Coronary artery (tissue), 2 donors: ENCODE measurements at regions not wholly inside any gene's neighbourhood (a gene's known extent, or its start where the extent isn't known, plus 50 kb on each side); places are given as distances from the start of the nearest gene placed in this dataset.

Source experiments
- DNase-seq: peaks from one replicate; pipeline ENCODE4 v3.0.0-alpha.2; 2017; ENCODE audit warnings: low spot score
- H3K27ac ChIP-seq, 2 donors: fragments of 200-600 bp; sonication (generic); one replicate each; pipeline ENCODE4 v1.5.1; 2016 to 2019
- H3K4me3 ChIP-seq: fragments of 200-600 bp; sonication (generic); 2 replicates; pipeline ENCODE4 v1.5.1; 2016; ENCODE audit warnings: mild to moderate bottlenecking, moderate library complexity
- TF ChIP-seq, protein P1 (sequence below): fragments of 200-600 bp; sonication (generic); IDR thresholded peaks from one replicate; pipeline ENCODE4 v1.5.1; 2019; ENCODE audit warnings: antibody characterized with exemption

DNA sequence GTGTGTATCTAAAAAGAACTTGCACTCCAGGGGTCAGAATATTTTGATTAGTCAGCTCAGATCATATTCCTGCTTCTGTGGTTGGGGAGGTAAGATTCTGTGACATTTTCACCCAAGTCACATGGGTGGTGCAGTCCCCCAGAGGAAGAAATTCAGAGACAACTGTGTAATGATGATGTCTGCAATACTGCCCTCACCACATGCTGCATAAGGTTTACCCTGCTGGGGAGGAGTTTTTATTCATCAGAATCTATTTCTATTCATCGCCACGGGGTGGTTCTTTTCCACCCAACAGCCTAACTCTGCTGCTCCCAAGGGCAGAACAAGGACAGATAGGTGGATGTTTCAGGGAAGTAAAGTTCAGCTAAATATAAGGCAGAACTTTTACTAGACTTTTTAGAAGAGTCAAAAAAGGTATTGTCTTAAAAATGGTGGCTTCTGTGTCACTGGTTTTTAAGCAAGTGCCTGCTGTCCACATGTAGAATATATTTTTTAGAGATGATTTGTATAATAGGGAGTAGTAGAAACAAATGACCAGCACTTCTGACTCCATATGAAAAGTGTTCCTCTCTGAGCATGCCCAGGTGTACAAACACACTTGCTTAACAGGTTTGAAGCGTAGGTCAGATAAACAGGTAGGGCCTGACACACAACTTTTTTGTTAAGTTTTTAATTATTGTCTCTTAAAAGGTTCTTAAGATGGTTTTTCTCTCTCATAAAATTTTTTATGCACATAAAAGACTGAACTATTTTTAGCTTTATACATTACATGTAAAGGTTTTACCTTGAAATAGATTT is 352.7 kb downstream of the LRRC70 start:
- no peak overlapping the region for H3K27ac ChIP-seq
- TF ChIP-seq, protein P1, sequence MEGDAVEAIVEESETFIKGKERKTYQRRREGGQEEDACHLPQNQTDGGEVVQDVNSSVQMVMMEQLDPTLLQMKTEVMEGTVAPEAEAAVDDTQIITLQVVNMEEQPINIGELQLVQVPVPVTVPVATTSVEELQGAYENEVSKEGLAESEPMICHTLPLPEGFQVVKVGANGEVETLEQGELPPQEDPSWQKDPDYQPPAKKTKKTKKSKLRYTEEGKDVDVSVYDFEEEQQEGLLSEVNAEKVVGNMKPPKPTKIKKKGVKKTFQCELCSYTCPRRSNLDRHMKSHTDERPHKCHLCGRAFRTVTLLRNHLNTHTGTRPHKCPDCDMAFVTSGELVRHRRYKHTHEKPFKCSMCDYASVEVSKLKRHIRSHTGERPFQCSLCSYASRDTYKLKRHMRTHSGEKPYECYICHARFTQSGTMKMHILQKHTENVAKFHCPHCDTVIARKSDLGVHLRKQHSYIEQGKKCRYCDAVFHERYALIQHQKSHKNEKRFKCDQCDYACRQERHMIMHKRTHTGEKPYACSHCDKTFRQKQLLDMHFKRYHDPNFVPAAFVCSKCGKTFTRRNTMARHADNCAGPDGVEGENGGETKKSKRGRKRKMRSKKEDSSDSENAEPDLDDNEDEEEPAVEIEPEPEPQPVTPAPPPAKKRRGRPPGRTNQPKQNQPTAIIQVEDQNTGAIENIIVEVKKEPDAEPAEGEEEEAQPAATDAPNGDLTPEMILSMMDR: no peak
- no peak overlapping the region for H3K4me3 ChIP-seq
- DNase-seq: no peak

DNA sequence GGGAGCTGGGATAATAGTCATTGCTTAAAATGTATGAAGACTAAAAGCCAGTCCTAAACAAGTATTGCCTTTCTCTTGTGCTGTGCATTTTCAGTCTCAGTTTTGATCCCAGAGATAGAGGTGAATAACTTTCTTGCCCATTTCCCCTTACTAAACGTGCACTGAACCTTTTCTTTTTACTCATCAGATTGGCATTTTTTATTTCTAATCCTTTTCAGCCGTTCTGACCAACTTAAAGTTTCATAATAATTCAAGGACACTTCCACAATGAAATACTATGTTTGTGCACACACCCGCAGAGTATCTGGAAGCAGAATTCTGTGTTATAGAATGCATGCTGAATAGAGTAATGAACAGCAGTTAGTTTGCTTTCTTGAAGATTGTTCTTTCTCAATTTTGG is 343.6 kb downstream of the LRRC70 start:
- H3K4me3 ChIP-seq: no peak overlapping the region
- TF ChIP-seq, protein P1: no peak
- H3K27ac ChIP-seq: no peak overlapping the region
- DNase-seq: no peak

DNA sequence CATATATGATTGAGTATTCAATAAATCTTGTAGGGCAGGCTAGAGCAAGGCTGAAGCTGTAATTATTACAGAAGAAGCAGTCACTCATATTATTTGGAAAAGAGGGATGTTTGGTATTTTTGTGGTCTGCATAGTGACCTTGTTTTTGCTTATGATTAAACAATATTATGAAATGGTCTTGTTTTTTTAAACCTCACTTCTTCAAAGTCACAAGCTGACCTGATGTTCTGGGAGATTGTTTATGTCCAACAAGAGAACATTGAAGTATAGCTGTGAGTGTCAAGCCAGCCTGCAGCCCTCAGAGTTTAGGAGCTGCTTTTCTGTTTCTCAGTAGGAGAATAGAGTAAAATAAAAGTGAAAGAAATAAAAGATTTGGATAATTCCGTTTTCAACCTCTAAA is 342.2 kb downstream of the LRRC70 start:
- no peak overlapping the region for H3K4me3 ChIP-seq
- no peak for DNase-seq
- TF ChIP-seq, protein P1: no peak
- H3K27ac ChIP-seq: no peak overlapping the region

DNA sequence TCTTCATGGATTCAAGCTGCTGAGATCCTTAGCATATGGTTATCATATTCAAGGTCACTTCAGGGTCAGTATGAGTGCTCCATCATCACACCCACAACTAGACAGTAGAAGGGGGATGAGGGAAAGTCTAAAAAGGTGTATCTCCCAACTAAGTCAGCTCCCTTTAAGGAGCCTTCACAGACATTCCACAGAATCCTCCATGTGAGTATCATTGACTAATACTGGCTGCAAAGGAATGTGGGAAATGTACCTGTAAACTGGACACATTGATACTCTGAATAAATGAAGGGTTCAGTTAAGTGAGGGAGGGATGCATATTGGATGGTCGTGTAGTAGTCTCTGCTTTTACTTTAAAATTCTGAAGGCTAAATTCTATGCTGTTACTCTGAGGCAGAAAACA is 330.7 kb downstream of the LRRC70 start:
- DNase-seq: no peak
- Histone ChIP-seq H3K4me3 (no peak overlapping the region), H3K27ac (no peak overlapping the region)
- TF ChIP-seq, protein P1: no peak

DNA sequence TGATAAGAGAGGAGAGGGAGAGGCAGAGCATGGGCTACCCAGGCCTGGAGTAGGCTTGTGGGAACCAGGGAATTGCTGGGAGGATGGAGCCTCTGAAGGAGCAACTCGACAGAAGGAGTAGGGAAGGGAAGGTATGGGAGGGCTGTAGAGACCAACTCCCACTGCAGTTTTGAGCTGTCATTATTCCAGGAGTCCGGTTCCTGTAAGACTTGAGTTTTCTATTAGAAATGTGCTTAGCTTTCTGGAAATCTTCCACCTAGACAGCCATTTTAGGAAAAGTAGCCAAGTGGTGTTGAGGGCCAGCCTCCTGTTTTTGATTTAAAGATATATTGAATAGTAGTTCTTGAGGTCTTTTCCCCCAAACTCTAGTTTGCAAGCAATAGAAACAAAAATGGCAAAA is 323.5 kb downstream of the LRRC70 start:
- DNase-seq: no peak
- Histone ChIP-seq H3K4me3 (no peak overlapping the region), H3K27ac (no peak overlapping the region)
- TF ChIP-seq, protein P1: no peak

DNA sequence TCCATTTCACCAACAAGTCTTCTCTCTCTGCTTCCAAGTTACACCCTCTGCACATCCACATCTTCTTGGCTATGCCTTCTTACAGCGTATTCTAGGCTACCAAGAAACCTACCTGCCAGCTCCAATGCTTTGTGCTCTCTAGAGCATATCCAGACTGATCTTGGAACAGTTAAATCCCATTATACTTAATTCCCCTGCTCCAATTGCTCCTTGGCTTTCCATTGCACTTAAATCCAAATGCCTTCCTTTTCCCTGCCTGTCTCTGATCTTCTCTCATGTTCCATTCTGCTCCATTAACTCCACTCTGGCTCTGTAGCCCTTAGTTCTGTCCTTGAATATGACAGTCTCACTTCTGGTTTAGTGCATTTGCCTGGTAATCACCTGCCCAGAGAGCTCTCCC is 322.4 kb downstream of the LRRC70 start:
- H3K4me3 ChIP-seq: no peak overlapping the region
- H3K27ac ChIP-seq: no peak overlapping the region
- no peak for DNase-seq
- TF ChIP-seq, protein P1: no peak

DNA sequence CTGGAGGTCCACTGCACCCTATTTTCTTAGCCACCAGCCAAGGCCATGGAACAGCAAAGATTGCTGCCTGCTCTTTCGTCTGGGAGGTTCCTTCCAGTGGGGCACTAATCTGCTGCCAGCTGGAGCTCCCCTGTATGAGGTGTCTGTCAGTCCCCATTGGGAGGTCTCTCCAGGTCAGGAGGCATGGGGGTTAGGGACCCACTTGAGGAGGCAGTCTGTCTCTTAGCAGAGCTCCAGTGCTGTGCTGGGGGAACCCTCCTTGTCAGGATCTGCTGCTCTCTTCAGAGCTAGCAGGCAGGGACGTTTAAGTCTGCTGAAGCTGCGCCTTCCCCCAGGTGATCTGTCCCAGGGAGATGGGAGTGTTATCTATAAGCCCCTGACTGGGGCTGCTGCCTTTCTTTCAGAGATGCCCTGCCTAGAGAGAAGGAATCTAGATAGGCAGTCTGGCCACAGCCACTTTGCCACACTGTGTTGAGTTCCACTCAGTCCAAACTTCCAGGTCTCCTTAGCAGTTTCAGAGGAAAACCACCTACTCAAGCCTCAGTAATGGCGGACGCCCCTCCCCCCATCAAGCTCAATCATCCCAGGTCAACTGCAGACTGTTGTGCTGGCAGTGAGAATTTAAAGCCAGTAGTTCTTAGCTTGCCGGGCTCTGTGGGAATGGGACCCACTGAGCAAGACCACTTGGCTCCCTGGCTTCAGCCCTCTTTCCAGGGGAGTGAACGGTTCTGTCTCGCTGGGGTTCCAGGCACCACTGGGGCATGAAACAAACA is 317.7 kb downstream of the LRRC70 start:
- Histone ChIP-seq H3K27ac (no peak overlapping the region), H3K4me3 (no peak overlapping the region)
- TF ChIP-seq, protein P1: no peak
- no peak for DNase-seq
